Neural cell (in vitro differentiated cells): ENCODE measurements at regions not wholly inside any gene's neighbourhood (a gene's known extent, or its start where the extent isn't known, plus 50 kb on each side); places are given as distances from the start of the nearest gene placed in this dataset.

ENCODE experiments used
- EZH2 ChIP-seq: fragments of 200-600, 300-800 bp; shearing (Covaris generic), sonication (generic); IDR thresholded peaks from 2 replicates; pipeline ENCODE4 v1.6.1; 2014; ENCODE audit warnings: antibody characterized with exemption, low read length, borderline replicate concordance, mild to moderate bottlenecking; ENCODE audit not compliant: insufficient read depth, poor library complexity, severe bottlenecking
- TF ChIP-seq, protein P1 (sequence below): fragments of 450-650 bp; IDR thresholded peaks from 2 replicates; pipeline ENCODE4 v1.5.1; 2014; ENCODE audit warnings: antibody characterized with exemption, mild to moderate bottlenecking, moderate library complexity; ENCODE audit not compliant: poor library complexity, severe bottlenecking
- TF ChIP-seq, protein P2 (sequence below): IDR thresholded peaks from 2 replicates; pipeline ENCODE4 v1.6.1; 2012; ENCODE audit warnings: borderline replicate concordance

DNA sequence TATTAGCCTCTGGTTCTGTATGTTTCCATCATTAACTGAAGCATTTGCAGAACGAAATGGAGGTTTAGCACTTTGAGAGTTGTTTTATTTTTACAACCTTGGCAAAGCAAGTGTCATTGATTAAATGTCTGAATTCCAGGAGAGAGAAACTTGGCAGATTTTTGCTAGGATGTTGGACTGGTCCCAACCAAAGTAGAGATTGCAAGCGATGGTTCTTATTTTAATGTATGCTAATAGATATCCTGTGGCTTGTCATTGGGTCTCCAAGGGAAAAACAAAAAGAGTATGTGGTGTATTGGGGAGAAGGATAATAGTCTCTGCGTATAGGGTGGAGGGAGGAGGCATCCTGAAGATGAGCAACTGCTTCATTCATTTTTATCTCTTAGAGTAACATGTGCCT lies 457.2 kb upstream of the RUNX1 start:
- TF ChIP-seq, protein P1, sequence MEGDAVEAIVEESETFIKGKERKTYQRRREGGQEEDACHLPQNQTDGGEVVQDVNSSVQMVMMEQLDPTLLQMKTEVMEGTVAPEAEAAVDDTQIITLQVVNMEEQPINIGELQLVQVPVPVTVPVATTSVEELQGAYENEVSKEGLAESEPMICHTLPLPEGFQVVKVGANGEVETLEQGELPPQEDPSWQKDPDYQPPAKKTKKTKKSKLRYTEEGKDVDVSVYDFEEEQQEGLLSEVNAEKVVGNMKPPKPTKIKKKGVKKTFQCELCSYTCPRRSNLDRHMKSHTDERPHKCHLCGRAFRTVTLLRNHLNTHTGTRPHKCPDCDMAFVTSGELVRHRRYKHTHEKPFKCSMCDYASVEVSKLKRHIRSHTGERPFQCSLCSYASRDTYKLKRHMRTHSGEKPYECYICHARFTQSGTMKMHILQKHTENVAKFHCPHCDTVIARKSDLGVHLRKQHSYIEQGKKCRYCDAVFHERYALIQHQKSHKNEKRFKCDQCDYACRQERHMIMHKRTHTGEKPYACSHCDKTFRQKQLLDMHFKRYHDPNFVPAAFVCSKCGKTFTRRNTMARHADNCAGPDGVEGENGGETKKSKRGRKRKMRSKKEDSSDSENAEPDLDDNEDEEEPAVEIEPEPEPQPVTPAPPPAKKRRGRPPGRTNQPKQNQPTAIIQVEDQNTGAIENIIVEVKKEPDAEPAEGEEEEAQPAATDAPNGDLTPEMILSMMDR: no peak
- TF ChIP-seq, protein P2, sequence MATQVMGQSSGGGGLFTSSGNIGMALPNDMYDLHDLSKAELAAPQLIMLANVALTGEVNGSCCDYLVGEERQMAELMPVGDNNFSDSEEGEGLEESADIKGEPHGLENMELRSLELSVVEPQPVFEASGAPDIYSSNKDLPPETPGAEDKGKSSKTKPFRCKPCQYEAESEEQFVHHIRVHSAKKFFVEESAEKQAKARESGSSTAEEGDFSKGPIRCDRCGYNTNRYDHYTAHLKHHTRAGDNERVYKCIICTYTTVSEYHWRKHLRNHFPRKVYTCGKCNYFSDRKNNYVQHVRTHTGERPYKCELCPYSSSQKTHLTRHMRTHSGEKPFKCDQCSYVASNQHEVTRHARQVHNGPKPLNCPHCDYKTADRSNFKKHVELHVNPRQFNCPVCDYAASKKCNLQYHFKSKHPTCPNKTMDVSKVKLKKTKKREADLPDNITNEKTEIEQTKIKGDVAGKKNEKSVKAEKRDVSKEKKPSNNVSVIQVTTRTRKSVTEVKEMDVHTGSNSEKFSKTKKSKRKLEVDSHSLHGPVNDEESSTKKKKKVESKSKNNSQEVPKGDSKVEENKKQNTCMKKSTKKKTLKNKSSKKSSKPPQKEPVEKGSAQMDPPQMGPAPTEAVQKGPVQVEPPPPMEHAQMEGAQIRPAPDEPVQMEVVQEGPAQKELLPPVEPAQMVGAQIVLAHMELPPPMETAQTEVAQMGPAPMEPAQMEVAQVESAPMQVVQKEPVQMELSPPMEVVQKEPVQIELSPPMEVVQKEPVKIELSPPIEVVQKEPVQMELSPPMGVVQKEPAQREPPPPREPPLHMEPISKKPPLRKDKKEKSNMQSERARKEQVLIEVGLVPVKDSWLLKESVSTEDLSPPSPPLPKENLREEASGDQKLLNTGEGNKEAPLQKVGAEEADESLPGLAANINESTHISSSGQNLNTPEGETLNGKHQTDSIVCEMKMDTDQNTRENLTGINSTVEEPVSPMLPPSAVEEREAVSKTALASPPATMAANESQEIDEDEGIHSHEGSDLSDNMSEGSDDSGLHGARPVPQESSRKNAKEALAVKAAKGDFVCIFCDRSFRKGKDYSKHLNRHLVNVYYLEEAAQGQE: no peak
- TF ChIP-seq EZH2: no peak
